Nephron progenitor cell (in vitro differentiated cells): ENCODE measurements at regions not wholly inside any gene's neighbourhood (a gene's known extent, or its start where the extent isn't known, plus 50 kb on each side); places are given as distances from the start of the nearest gene placed in this dataset.

Experiments
- DNase-seq: peaks from one replicate; pipeline ENCODE4 v3.0.0; 2021
- H3K27ac Mint-ChIP-seq: 2 replicates; pipeline ENCODE4 v1.8.0; 2021; ENCODE audit warnings: mild to moderate bottlenecking, moderate library complexity, mixed read lengths
- H3K27me3 Mint-ChIP-seq: 2 replicates; pipeline ENCODE4 v1.8.0; 2021; ENCODE audit warnings: mild to moderate bottlenecking, low read depth, mixed read lengths; ENCODE audit not compliant: poor library complexity
- H3K36me3 Mint-ChIP-seq: 2 replicates; pipeline ENCODE4 v1.8.0; 2021; ENCODE audit warnings: low read depth, mixed read lengths
- H3K4me1 Mint-ChIP-seq: 2 replicates; pipeline ENCODE4 v1.8.0; 2021; ENCODE audit warnings: mixed read lengths
- H3K4me3 Mint-ChIP-seq: 2 replicates; pipeline ENCODE4 v1.8.0; 2021; ENCODE audit warnings: mild to moderate bottlenecking, moderate library complexity, mixed read lengths
- H3K9me3 Mint-ChIP-seq: 2 replicates; pipeline ENCODE4 v1.8.0; 2021; ENCODE audit warnings: mild to moderate bottlenecking, moderate library complexity, mixed read lengths
- TF ChIP-seq, protein P1 (sequence below): fragments of 200-600 bp; sonication (generic); IDR thresholded peaks from 2 replicates; pipeline ENCODE4 v1.5.0; 2021; ENCODE audit warnings: antibody characterized with exemption

- H3K9me3 Mint-ChIP-seq = peaks cover 13% of the 10 kb centered on the region
Measured at GRCh38 chr7:69025249-69025648, 573.0 kb upstream of the AUTS2 start.

DNA sequence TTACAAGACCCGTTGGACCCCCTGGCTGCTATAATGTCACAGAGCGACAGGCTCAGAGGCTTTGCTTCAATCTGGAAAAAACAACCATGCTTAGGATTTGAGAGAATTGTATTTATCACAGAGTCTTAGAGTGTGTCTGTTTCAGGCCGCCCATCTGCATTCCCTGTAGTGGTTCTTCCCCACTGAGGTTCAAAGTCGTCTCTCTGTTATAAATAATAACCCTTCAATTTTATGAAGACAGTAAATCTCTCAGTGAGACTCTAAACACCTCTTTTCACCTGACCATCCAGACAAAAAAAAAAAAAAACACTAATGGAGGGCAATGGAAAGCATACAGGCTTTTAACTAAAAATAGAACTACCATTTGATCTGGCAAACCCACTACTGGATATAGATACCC is 565.4 kb upstream of the AUTS2 start:
- DNase-seq = no peak
- TF ChIP-seq, protein P1, sequence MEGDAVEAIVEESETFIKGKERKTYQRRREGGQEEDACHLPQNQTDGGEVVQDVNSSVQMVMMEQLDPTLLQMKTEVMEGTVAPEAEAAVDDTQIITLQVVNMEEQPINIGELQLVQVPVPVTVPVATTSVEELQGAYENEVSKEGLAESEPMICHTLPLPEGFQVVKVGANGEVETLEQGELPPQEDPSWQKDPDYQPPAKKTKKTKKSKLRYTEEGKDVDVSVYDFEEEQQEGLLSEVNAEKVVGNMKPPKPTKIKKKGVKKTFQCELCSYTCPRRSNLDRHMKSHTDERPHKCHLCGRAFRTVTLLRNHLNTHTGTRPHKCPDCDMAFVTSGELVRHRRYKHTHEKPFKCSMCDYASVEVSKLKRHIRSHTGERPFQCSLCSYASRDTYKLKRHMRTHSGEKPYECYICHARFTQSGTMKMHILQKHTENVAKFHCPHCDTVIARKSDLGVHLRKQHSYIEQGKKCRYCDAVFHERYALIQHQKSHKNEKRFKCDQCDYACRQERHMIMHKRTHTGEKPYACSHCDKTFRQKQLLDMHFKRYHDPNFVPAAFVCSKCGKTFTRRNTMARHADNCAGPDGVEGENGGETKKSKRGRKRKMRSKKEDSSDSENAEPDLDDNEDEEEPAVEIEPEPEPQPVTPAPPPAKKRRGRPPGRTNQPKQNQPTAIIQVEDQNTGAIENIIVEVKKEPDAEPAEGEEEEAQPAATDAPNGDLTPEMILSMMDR = no peak

More at GRCh38 chr7:69025249-69025648, 573.0 kb upstream of the AUTS2 start:
- no peak overlapping the region for H3K27ac Mint-ChIP-seq
- peaks cover 11% of the 10 kb centered on the region for H3K27me3 Mint-ChIP-seq
- TF ChIP-seq, protein P1 = no peak
- DNase-seq = no peak
- no peak overlapping the region for H3K4me3 Mint-ChIP-seq
- no peaks in the 10 kb centered on the region for H3K36me3 Mint-ChIP-seq
- H3K4me1 Mint-ChIP-seq = no peaks in the 10 kb centered on the region

DNA sequence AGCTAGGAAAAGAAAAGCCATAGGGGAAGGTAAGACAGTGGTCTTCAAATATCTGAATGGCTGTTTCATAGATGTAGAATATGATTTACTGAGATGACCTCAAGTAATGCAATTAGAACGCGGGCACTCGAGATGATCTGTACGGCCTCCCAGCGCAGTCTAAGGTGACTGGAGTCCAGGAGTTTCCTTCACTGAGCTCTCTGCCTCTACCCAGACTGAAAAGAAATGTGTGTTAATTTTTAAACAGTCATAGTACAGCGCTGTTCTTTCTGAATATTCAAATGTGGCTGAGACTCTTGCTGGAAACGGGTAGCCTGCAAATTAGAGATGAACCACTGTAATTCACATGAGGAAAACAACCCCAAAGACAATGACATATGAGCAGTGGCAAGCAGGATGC is 562.4 kb upstream of the AUTS2 start:
- H3K27ac Mint-ChIP-seq = no peak overlapping the region
- TF ChIP-seq, protein P1 = no peak
- H3K9me3 Mint-ChIP-seq = no peaks in the 10 kb centered on the region
- peaks cover 16% of the 10 kb centered on the region for H3K27me3 Mint-ChIP-seq
- H3K4me3 Mint-ChIP-seq = no peak overlapping the region
- H3K4me1 Mint-ChIP-seq = no peaks in the 10 kb centered on the region
- no peaks in the 10 kb centered on the region for H3K36me3 Mint-ChIP-seq
- no peak for DNase-seq

More for the DNA sequence above, 565.4 kb upstream of the AUTS2 start:
- Mint-ChIP-seq H3K9me3 (no peaks in the 10 kb centered on the region), H3K27ac (no peak overlapping the region), H3K27me3 (peaks cover 16% of the 10 kb centered on the region), H3K36me3 (no peaks in the 10 kb centered on the region), H3K4me1 (no peaks in the 10 kb centered on the region), H3K4me3 (no peak overlapping the region)

- DNase-seq = no peak
- H3K36me3 Mint-ChIP-seq = no peaks in the 10 kb centered on the region
- TF ChIP-seq, protein P1 = no peak
- H3K4me3 Mint-ChIP-seq = no peak overlapping the region
- no peak overlapping the region for H3K27ac Mint-ChIP-seq
- no peaks in the 10 kb centered on the region for H3K4me1 Mint-ChIP-seq
- H3K9me3 Mint-ChIP-seq = no peaks in the 10 kb centered on the region
- H3K27me3 Mint-ChIP-seq = peaks cover 14% of the 10 kb centered on the region
Measured at GRCh38 chr7:69036301-69036700, 562.0 kb upstream of the AUTS2 start.

GRCh38 chr7:69038915-69039314 is 559.4 kb upstream of the AUTS2 start:
- Mint-ChIP-seq H3K4me1 (no peaks in the 10 kb centered on the region), H3K27me3 (peaks cover 10% of the 10 kb centered on the region), H3K4me3 (no peak overlapping the region), H3K9me3 (peaks cover 24% of the 10 kb centered on the region), H3K36me3 (peaks cover 4% of the 10 kb centered on the region), H3K27ac (no peak overlapping the region)
- DNase-seq = no peak
- TF ChIP-seq, protein P1 = no peak

GRCh38 chr7:69042138-69042537 is 556.1 kb upstream of the AUTS2 start:
- peaks cover 13% of the 10 kb centered on the region for H3K36me3 Mint-ChIP-seq
- peaks cover 7% of the 10 kb centered on the region for H3K4me1 Mint-ChIP-seq
- TF ChIP-seq, protein P1 = no peak
- H3K27me3 Mint-ChIP-seq = peaks cover 10% of the 10 kb centered on the region
- no peak overlapping the region for H3K27ac Mint-ChIP-seq
- peaks cover 51% of the 10 kb centered on the region for H3K9me3 Mint-ChIP-seq
- no peak for DNase-seq
- H3K4me3 Mint-ChIP-seq = no peak overlapping the region
